GM11168 (cell line): ENCODE measurements at regions not wholly inside any gene's neighbourhood (a gene's known extent, or its start where the extent isn't known, plus 50 kb on each side); places are given as distances from the start of the nearest gene placed in this dataset.

Experiments
- in situ Hi-C: fragments of 300-500 bp; cut with MboI; formaldehyde crosslinking; loops from one replicate; pipeline ENCODE4 v1.12.0; 2022; ENCODE audit warnings: low sequenced_read_pairs; ENCODE audit not compliant: unreplicated experiment

- in situ Hi-C loops, result no loop called here
Measured at GRCh38 chr9:129374231-129374630, 196.2 kb upstream of the IER5L start.

GRCh38 chr9:129373361-129373760, 195.3 kb upstream of the IER5L start:
- in situ Hi-C loops, result no loop called here

- in situ Hi-C loops, result no loop called here
Measured at GRCh38 chr9:129370770-129371169, 192.7 kb upstream of the IER5L start.

- in situ Hi-C loops, result no loop called here
Measured at GRCh38 chr9:129368444-129368978, 190.4 kb upstream of the IER5L start.

GRCh38 chr9:129367287-129367686, 189.2 kb upstream of the IER5L start:
- in situ Hi-C loops, result no loop called here

GRCh38 chr9:129365196-129365595, 187.1 kb upstream of the IER5L start:
- in situ Hi-C loops, result no loop called here

GRCh38 chr9:129363216-129363873, 185.3 kb upstream of the IER5L start:
- in situ Hi-C loops, result no loop called here

- in situ Hi-C loops, result no loop called here
Measured at GRCh38 chr9:129362287-129363000, 184.4 kb upstream of the IER5L start.

GRCh38 chr9:129361196-129361595, 183.1 kb upstream of the IER5L start:
- in situ Hi-C loops, result no loop called here

GRCh38 chr9:129359916-129360536, 182.0 kb upstream of the IER5L start:
- in situ Hi-C loops, result no loop called here

GRCh38 chr9:129359162-129359811, 181.2 kb upstream of the IER5L start:
- in situ Hi-C loops, result no loop called here

GRCh38 chr9:129358621-129359154, 180.6 kb upstream of the IER5L start:
- in situ Hi-C loops, result no loop called here

GRCh38 chr9:129357773-129358245, 179.7 kb upstream of the IER5L start:
- in situ Hi-C loops, result no loop called here

GRCh38 chr9:129356871-129357772, 179.1 kb upstream of the IER5L start:
- in situ Hi-C loops, result no loop called here

GRCh38 chr9:129355631-129356030, 177.6 kb upstream of the IER5L start:
- in situ Hi-C loops, result no loop called here

GRCh38 chr9:129354498-129354897, 176.4 kb upstream of the IER5L start:
- in situ Hi-C loops, result no loop called here

GRCh38 chr9:129353697-129354336, 175.8 kb upstream of the IER5L start:
- in situ Hi-C loops, result no loop called here

GRCh38 chr9:129352146-129352865, 174.2 kb upstream of the IER5L start:
- in situ Hi-C loops, result no loop called here
